IMR-90 (cell line): ENCODE measurements at regions not wholly inside any gene's neighbourhood (a gene's known extent, or its start where the extent isn't known, plus 50 kb on each side); places are given as distances from the start of the nearest gene placed in this dataset.

Experiments
- CEBPB ChIP-seq: IDR thresholded peaks from 2 replicates; pipeline ENCODE4 v1.6.1; 2012; ENCODE audit warnings: low read depth, low read length, improper control_type of control experiment
- CTCF ChIP-seq: conservative IDR thresholded peaks from 2 replicates; pipeline ENCODE4 v1.5.1; 2012; ENCODE audit warnings: mild to moderate bottlenecking, low read depth, low read length, improper control_type of control experiment
- MXI1 ChIP-seq: IDR thresholded peaks from 2 replicates; pipeline ENCODE4 v1.6.1; 2012; ENCODE audit warnings: low read depth, mild to moderate bottlenecking, low read length, moderate library complexity, borderline replicate concordance
- POLR2A ChIP-seq: IDR thresholded peaks from 2 replicates; pipeline ENCODE4 v1.6.1; 2012; ENCODE audit warnings: mild to moderate bottlenecking, low read depth, low read length
- RCOR1 ChIP-seq: IDR thresholded peaks from 2 replicates; pipeline ENCODE4 v1.6.1; 2012; ENCODE audit warnings: mild to moderate bottlenecking, low read length, improper control_type of control experiment; ENCODE audit not compliant: insufficient replicate concordance
- USF2 ChIP-seq: fragments of 150-350 bp; IDR thresholded peaks from 2 replicates; pipeline ENCODE4 v1.6.1; 2017; ENCODE audit warnings: mild to moderate bottlenecking, antibody characterized with exemption, low read length, low read depth
- TF ChIP-seq, protein P1 (sequence below): fragments of 150-350 bp; IDR thresholded peaks from 2 replicates; pipeline ENCODE4 v1.6.1; 2016; ENCODE audit warnings: low read depth, mild to moderate bottlenecking, low read length, moderate library complexity, borderline replicate concordance

DNA sequence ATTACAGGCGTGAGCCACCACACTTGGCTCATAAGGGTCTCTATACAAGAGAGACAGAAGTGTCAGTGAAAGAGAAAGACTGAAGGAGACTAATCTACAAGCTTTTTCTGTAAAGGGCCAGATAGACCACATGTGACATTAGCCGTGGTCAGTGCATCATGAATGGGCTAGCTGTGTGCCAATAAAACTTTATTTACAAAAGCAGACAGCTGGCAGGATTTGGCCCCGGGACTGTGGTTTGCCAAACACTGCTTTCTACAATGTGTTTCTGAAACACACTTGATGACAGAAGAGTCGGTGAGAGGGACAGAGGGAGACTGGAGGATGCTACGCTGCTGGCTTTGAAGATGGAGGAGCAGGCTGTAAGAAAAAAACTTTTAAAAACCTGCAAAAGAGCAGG, 285.4 kb downstream of the TFAP2C start:
- TF ChIP-seq CTCF (no peak), POLR2A (no peak), USF2 (no peak), MXI1 (no peak), RCOR1 (no peak), CEBPB (no peak)
- TF ChIP-seq, protein P1, sequence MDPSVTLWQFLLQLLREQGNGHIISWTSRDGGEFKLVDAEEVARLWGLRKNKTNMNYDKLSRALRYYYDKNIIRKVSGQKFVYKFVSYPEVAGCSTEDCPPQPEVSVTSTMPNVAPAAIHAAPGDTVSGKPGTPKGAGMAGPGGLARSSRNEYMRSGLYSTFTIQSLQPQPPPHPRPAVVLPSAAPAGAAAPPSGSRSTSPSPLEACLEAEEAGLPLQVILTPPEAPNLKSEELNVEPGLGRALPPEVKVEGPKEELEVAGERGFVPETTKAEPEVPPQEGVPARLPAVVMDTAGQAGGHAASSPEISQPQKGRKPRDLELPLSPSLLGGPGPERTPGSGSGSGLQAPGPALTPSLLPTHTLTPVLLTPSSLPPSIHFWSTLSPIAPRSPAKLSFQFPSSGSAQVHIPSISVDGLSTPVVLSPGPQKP = no peak
